Hepatocyte (in vitro differentiated cells): ENCODE measurements at regions not wholly inside any gene's neighbourhood (a gene's known extent, or its start where the extent isn't known, plus 50 kb on each side); places are given as distances from the start of the nearest gene placed in this dataset.

Experiments
- EZH2 ChIP-seq: fragments of 200-600 bp; sonication (generic); IDR thresholded peaks from 2 replicates; pipeline ENCODE4 v1.6.1; 2016; ENCODE audit warnings: antibody characterized with exemption, mild to moderate bottlenecking, borderline replicate concordance
- TF ChIP-seq, protein P1 (sequence below): fragments of 200-600 bp; sonication (generic); IDR thresholded peaks from 2 replicates; pipeline ENCODE4 v1.5.1; 2016; ENCODE audit warnings: antibody characterized with exemption, mild to moderate bottlenecking; ENCODE audit not compliant: poor library complexity

DNA sequence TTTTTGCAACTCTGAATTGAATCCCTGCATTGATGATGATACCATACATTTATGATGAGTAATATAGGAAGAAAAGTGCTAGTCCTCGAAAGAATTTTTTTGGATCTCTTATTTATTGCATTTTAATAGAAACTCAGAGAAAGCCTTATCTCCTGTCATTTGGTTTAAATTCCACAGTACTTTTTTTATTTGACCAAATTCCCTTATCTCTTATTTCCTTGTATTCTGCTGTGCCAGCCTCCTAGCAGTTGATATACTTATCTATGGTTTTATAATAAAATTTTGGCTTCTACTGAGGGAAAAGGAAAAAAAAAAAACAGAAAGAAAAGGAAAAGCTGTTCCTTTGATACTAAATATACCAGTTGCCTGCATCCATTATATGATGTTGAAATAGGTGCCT, 535.1 kb upstream of the NR2F2 start:
- TF ChIP-seq, protein P1, sequence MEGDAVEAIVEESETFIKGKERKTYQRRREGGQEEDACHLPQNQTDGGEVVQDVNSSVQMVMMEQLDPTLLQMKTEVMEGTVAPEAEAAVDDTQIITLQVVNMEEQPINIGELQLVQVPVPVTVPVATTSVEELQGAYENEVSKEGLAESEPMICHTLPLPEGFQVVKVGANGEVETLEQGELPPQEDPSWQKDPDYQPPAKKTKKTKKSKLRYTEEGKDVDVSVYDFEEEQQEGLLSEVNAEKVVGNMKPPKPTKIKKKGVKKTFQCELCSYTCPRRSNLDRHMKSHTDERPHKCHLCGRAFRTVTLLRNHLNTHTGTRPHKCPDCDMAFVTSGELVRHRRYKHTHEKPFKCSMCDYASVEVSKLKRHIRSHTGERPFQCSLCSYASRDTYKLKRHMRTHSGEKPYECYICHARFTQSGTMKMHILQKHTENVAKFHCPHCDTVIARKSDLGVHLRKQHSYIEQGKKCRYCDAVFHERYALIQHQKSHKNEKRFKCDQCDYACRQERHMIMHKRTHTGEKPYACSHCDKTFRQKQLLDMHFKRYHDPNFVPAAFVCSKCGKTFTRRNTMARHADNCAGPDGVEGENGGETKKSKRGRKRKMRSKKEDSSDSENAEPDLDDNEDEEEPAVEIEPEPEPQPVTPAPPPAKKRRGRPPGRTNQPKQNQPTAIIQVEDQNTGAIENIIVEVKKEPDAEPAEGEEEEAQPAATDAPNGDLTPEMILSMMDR, result no peak
- no peak for TF ChIP-seq EZH2
